Lung (tissue), 11 donors: ENCODE measurements at regions not wholly inside any gene's neighbourhood (a gene's known extent, or its start where the extent isn't known, plus 50 kb on each side); places are given as distances from the start of the nearest gene placed in this dataset.

Experiments
- ATAC-seq: fragments of 200-7000 bp; cut with Tn5 transposase; one replicate; pipeline ENCODE4 v1.9.1; 2020; ENCODE audit warnings: moderate number of reproducible peaks; ENCODE audit not compliant: insufficient read depth, low FRiP score
- DNase-seq, 3 donors: peaks; one replicate each; pipeline ENCODE4 v3.0.0-alpha.2; 2013 to 2017
- H3K27ac ChIP-seq, 2 donors: one replicate each; pipeline ENCODE4 v1.5.1; 2013; ENCODE audit warnings: mild to moderate bottlenecking in 2 of 2, moderate library complexity in 2 of 2, control low read depth in 1 of 2, inconsistent platforms in 1 of 2, low read depth in 1 of 2, low read length in 1 of 2
- H3K27me3 ChIP-seq, 3 donors: one replicate each; pipeline ENCODE4 v1.5.1; 2013; ENCODE audit warnings: low read length in 2 of 3; ENCODE audit not compliant: control insufficient read depth in 3 of 3, insufficient read depth in 3 of 3
- H3K36me3 ChIP-seq, 4 donors: one replicate each; pipeline ENCODE4 v1.5.1; 2013; ENCODE audit warnings: low read length in 4 of 4, mild to moderate bottlenecking in 1 of 4, moderate library complexity in 1 of 4; ENCODE audit not compliant: control insufficient read depth in 4 of 4, insufficient read depth in 4 of 4
- H3K4me1 ChIP-seq, 5 donors: one replicate each; pipeline ENCODE4 v1.5.1; 2013; ENCODE audit warnings: low read length in 5 of 5, mild to moderate bottlenecking in 2 of 5, moderate library complexity in 1 of 5; ENCODE audit not compliant: control insufficient read depth in 5 of 5, insufficient read depth in 5 of 5
- H3K4me3 ChIP-seq: one replicate; pipeline ENCODE4 v1.5.1; 2013; ENCODE audit warnings: mild to moderate bottlenecking, control low read depth, moderate library complexity
- H3K9ac ChIP-seq, 2 donors: one replicate each; pipeline ENCODE4 v1.5.1; 2013; ENCODE audit warnings: low read length in 2 of 2, control low read depth in 1 of 2; ENCODE audit not compliant: insufficient read depth in 1 of 2
- H3K9me3 ChIP-seq, 4 donors: one replicate each; pipeline ENCODE4 v1.5.1; 2013; ENCODE audit warnings: low read length in 3 of 4, mild to moderate bottlenecking in 1 of 4, moderate library complexity in 1 of 4; ENCODE audit not compliant: control insufficient read depth in 4 of 4, insufficient read depth in 3 of 4
- CTCF ChIP-seq: IDR thresholded peaks from 2 replicates; pipeline ENCODE4 v1.5.1; 2012; ENCODE audit warnings: mild to moderate bottlenecking; ENCODE audit errors: control extremely low read depth, extremely low read depth
- WGBS, 2 donors: extraction: QIAGEN DNeasy Blood & Tissue Kit; methylation state at CpG; one replicate each; pipeline ENCODE4 v1.1.7; 2013; 5-methylcytosine and 5-hydroxymethylcytosine counted together
- donor health status: control.
- donor health status: control.
- donor health status: Bipolar disorder and iron deficiency.
- donor health status: healthy.
- donor health status: DM: yes; HTN: yes; CAD: no.

- Histone ChIP-seq H3K4me1 (peaks cover 0 to 10% (median 0%) of the 10 kb centered on the region in 5 donors), H3K9ac (no peak overlapping the region), H3K9me3 (no peaks in the 10 kb centered on the region), H3K4me3 (no peak overlapping the region), H3K27ac (no peak overlapping the region), H3K27me3 (no peaks in the 10 kb centered on the region), H3K36me3 (no peaks in the 10 kb centered on the region)
- DNase-seq (no peak), ATAC-seq (no peak)
- no peak for TF ChIP-seq CTCF
- WGBS, 2 donors: 94 to 95% methylated on average over 22 of the region's 22 CpGs
Measured at GRCh38 chr14:103231376-103232019, 102.5 kb upstream of the EIF5 start.

GRCh38 chr14:103232031-103232808 lies 101.8 kb upstream of the EIF5 start:
- H3K9ac ChIP-seq: no peak overlapping the region
- DNase-seq (no peak), ATAC-seq (no peak)
- peaks cover 0 to 10% (median 0%) of the 10 kb centered on the region in 5 donors for H3K4me1 ChIP-seq
- H3K9me3 ChIP-seq: no peaks in the 10 kb centered on the region
- no peak overlapping the region for H3K27ac ChIP-seq
- no peaks in the 10 kb centered on the region for H3K27me3 ChIP-seq
- no peaks in the 10 kb centered on the region for H3K36me3 ChIP-seq
- H3K4me3 ChIP-seq: no peak overlapping the region
- 83 to 92% methylated on average over 12 to 13 of the region's 13 CpGs for WGBS, 2 donors
- TF ChIP-seq CTCF: no peak

- WGBS, 2 donors: 89 to 90% methylated on average over 16 of the region's 16 CpGs
- Histone ChIP-seq H3K4me1 (peaks cover 0 to 10% (median 0%) of the 10 kb centered on the region in 5 donors), H3K4me3 (no peak overlapping the region), H3K9me3 (no peaks in the 10 kb centered on the region), H3K36me3 (no peaks in the 10 kb centered on the region), H3K9ac (no peak overlapping the region), H3K27ac (no peak overlapping the region), H3K27me3 (no peaks in the 10 kb centered on the region)
- TF ChIP-seq CTCF: no peak
- ATAC-seq (no peak), DNase-seq (no peak)
Measured at GRCh38 chr14:103232831-103233319, 101.2 kb upstream of the EIF5 start.
